GM19035 (cell line): ENCODE measurements at regions not wholly inside any gene's neighbourhood (a gene's known extent, or its start where the extent isn't known, plus 50 kb on each side); places are given as distances from the start of the nearest gene placed in this dataset.
A peak's percentile ranks its signal among the peaks of the same experiment; 100 is the strongest.
"Not testable (repeated sequence)": the region's sequence is repeated elsewhere in the genome, so short reads cannot be mapped to it uniquely, and the experiment has no call there.

Experiments
- ATAC-seq: cut with Tn5 transposase; IDR thresholded peaks from one replicate; pipeline ENCODE4 v1.9.1; 2021; ENCODE audit not compliant: unreplicated experiment

- no peak for ATAC-seq
Measured at GRCh38 chr9:85487872-85488271, 253.9 kb downstream of the AGTPBP1 start.

- no peak for ATAC-seq
Measured at GRCh38 chr9:85484235-85484634, 257.5 kb downstream of the AGTPBP1 start.

GRCh38 chr9:85483208-85483607, 258.5 kb downstream of the AGTPBP1 start:
- ATAC-seq, result no peak

GRCh38 chr9:85479305-85479704, 262.4 kb downstream of the AGTPBP1 start:
- no peak for ATAC-seq

- no peak for ATAC-seq
Measured at GRCh38 chr9:85478847-85479246, 262.9 kb downstream of the AGTPBP1 start.

GRCh38 chr9:85474896-85475295, 266.9 kb downstream of the AGTPBP1 start:
- ATAC-seq, result not testable (repeated sequence)

- ATAC-seq, result no peak
Measured at GRCh38 chr9:85471791-85472190, 270.0 kb downstream of the AGTPBP1 start.

- no peak for ATAC-seq
Measured at GRCh38 chr9:85469041-85469440, 272.7 kb downstream of the AGTPBP1 start.

- ATAC-seq, result no peak
Measured at GRCh38 chr9:85466834-85467233, 274.9 kb downstream of the AGTPBP1 start.

- not testable (repeated sequence) for ATAC-seq
Measured at GRCh38 chr9:85458114-85458864, 283.5 kb downstream of the AGTPBP1 start.

GRCh38 chr9:85453850-85454249, 287.9 kb downstream of the AGTPBP1 start:
- no peak for ATAC-seq

GRCh38 chr9:85452841-85453240, 288.9 kb downstream of the AGTPBP1 start:
- ATAC-seq, result no peak

GRCh38 chr9:85451680-85452079, 290.1 kb downstream of the AGTPBP1 start:
- no peak for ATAC-seq

GRCh38 chr9:85445887-85446286, 295.9 kb downstream of the AGTPBP1 start:
- ATAC-seq, result no peak

GRCh38 chr9:85444243-85444642, 297.5 kb downstream of the AGTPBP1 start:
- no peak for ATAC-seq

GRCh38 chr9:85443190-85443598, 298.6 kb downstream of the AGTPBP1 start:
- peak; percentile 69 for ATAC-seq

GRCh38 chr9:85439791-85440190, 302.0 kb downstream of the AGTPBP1 start:
- ATAC-seq, result no peak

- not testable (repeated sequence) for ATAC-seq
Measured at GRCh38 chr9:85433956-85434355, 307.8 kb downstream of the AGTPBP1 start.

GRCh38 chr9:85433551-85433950, 308.2 kb downstream of the AGTPBP1 start:
- not testable (repeated sequence) for ATAC-seq

- ATAC-seq, result no peak
Measured at GRCh38 chr9:85433046-85433445, 308.7 kb downstream of the AGTPBP1 start.

GRCh38 chr9:85432599-85432998, 309.2 kb downstream of the AGTPBP1 start:
- ATAC-seq, result no peak

- ATAC-seq, result no peak
Measured at GRCh38 chr9:85431339-85432102, 310.2 kb downstream of the AGTPBP1 start.
